SIG-M5 treated with dmso at 0.1 percent for 504 hours (cell line): ENCODE measurements at regions not wholly inside any gene's neighbourhood (a gene's known extent, or its start where the extent isn't known, plus 50 kb on each side); places are given as distances from the start of the nearest gene placed in this dataset.

ENCODE experiments used
- DNase-seq: peaks from one replicate; lab custom pipeline; 2025; ENCODE audit not compliant: unreplicated experiment; lab: John Stamatoyannopoulos, UW

- no peak for DNase-seq
Measured at GRCh38 chr4:160872491-160872890, 1291.3 kb downstream of the FSTL5 start.

- no peak for DNase-seq
Measured at GRCh38 chr4:160877087-160877790, 1286.6 kb downstream of the FSTL5 start.

GRCh38 chr4:160880180-160880579, 1283.6 kb downstream of the FSTL5 start:
- no peak for DNase-seq

- DNase-seq: no peak
Measured at GRCh38 chr4:160887668-160888067, 1276.1 kb downstream of the FSTL5 start.

GRCh38 chr4:160894128-160894527, 1269.7 kb downstream of the FSTL5 start:
- DNase-seq: no peak

GRCh38 chr4:160894809-160895208, 1269.0 kb downstream of the FSTL5 start:
- no peak for DNase-seq

- no peak for DNase-seq
Measured at GRCh38 chr4:160927311-160927710, 1236.5 kb downstream of the FSTL5 start.

- no peak for DNase-seq
Measured at GRCh38 chr4:160928482-160928881, 1235.3 kb downstream of the FSTL5 start.

GRCh38 chr4:160947653-160948052, 1216.1 kb downstream of the FSTL5 start:
- DNase-seq: no peak

GRCh38 chr4:160956875-160957274, 1206.9 kb downstream of the FSTL5 start:
- DNase-seq: no peak

- no peak for DNase-seq
Measured at GRCh38 chr4:160969925-160970324, 1193.9 kb downstream of the FSTL5 start.

- DNase-seq: no peak
Measured at GRCh38 chr4:160980091-160980490, 1183.7 kb downstream of the FSTL5 start.

GRCh38 chr4:160981083-160981482, 1182.7 kb downstream of the FSTL5 start:
- DNase-seq: no peak

GRCh38 chr4:160983035-160983434, 1180.8 kb downstream of the FSTL5 start:
- DNase-seq: no peak

GRCh38 chr4:161002386-161002785, 1161.4 kb downstream of the FSTL5 start:
- DNase-seq: no peak

- DNase-seq: no peak
Measured at GRCh38 chr4:161003418-161004057, 1160.3 kb downstream of the FSTL5 start.

- DNase-seq: no peak
Measured at GRCh38 chr4:161005746-161006145, 1158.1 kb downstream of the FSTL5 start.

- no peak for DNase-seq
Measured at GRCh38 chr4:161008527-161008926, 1155.3 kb downstream of the FSTL5 start.

- DNase-seq: no peak
Measured at GRCh38 chr4:161010227-161010626, 1153.6 kb downstream of the FSTL5 start.
